GM21447 (cell line): ENCODE measurements at regions not wholly inside any gene's neighbourhood (a gene's known extent, or its start where the extent isn't known, plus 50 kb on each side); places are given as distances from the start of the nearest gene placed in this dataset.

Source experiments
- ATAC-seq: cut with Tn5 transposase; IDR thresholded peaks from one replicate; pipeline ENCODE4 v1.9.1; 2021; ENCODE audit not compliant: unreplicated experiment

DNA sequence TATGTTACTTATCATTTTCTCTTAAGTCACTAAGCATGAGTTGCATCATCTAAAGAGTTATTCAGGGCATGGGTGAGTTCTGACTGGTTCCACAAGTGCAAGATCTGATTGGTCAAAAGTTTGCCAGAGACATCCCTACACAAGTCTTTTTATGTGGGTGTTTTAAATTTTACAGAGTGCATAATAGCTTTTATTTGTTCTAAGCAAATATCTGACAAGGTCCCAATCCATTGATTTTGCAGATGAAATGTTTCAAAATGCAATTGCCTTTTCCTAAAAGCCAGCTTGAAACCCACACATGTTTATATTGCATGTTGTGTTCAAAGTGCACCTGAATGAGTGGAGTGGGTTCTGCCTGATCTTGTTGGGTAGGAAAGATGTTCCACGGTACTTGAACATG is 101.7 kb upstream of the PAX6 start:
- ATAC-seq: no peak

DNA sequence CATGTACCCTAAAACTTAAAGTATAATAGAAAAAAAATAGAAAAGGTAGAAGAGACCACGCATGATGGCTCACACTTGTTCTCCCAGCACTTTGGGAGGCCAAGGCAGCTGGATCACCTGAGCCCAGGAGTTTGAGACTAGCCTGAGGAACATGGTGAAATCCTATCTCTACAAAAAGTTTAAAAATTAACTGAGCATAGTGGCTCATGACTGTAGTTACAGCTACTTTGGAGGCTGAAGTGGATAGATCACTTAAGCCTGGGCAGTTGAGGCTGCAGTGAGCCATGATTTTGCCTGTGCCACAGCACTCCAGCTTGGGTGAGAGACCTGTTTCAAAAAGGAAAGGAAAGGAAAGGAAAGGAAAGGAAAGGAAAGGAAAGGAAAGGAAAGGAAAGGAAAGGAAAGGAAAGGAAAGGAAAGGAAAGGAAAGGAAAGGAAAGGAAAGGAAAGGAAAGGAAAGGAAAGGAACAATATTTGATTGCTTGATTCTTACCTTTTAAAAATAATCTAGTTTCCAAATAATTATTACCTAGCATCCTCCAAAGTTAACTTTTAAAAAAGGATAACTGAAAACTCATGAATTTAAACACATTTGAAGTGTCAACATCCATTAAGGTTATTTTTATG is 99.9 kb upstream of the PAX6 start:
- no peak for ATAC-seq

DNA sequence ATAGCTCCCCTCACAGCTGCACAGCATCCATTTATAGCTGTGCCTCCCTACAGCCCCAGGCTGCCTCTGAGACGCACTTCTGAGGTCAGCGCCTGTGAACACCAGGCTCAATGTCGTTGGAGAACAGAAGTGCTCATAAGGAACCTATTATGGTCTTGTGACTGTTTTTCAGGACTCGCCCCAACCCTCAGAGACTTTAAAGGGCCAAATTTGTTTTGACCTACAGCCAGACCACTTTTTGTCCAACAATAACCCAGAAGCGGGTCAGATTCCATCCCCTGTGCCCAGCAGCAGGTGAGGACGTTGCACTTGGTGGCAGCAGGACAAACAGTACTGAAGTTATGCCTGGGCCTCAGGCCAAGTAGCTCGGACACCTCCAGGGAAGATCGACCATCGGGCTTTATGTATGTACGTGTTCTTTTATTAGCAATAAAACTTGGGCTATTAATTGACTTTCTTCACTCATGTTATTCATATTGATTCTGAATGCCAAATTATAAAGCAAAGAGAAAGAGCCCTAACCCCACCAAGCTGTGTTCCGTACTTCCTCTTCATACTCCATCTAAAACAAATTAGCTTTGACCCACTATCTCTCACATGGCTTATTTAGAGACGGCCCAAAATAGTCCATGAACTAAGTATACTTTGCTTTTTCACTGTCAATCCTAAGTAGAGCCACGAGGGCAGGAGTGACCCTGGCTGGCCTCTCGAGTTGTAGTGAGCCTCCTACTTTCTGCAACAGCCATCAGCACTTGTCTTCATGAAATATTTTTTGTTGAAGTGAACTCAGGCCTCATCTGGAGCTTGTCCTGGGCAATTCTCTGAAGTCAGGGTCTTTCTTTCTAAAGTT is 92.3 kb upstream of the PAX6 start:
- ATAC-seq: no peak

DNA sequence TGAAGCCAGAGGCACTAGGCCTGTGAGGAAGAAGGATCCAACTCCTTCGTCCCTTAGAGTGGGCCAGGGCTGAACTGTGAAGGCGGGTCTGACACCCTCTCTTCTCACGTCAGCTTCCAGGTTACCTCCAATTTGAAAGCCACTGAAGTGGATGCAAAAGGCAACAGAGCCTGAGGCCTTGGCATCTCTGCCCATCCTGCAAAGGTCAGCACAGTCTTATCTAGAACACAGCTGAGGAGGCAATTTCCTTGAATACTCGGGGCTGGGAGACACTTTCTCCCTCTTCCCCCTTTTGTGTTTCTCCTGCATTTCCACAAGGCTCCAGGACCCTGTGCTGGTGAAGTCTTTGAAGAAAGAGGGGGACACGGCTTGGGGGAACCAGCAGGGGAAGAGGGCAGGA is 91.6 kb upstream of the PAX6 start:
- ATAC-seq: no peak

DNA sequence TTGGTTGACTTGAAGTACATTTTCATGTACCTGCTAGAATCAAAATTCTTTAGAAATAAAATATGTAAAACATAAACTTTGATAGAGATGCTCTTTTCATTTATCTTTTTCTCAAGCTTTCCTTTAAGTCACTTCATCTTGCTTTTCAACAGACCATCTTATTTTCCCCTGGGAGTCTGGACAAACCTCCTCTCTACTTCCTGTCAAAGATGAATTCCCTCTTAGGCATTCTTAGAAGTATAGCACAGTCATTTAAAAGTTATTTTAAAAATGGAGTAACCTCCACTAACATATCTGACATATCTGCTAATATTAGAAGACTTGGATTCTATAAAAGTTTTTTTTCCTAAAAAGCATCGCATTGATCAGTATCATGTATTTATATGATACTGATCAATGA is 84.8 kb upstream of the PAX6 start:
- ATAC-seq: no peak

GRCh38 chr11:31887180-31887579 is 76.1 kb upstream of the PAX6 start:
- ATAC-seq: no peak

DNA sequence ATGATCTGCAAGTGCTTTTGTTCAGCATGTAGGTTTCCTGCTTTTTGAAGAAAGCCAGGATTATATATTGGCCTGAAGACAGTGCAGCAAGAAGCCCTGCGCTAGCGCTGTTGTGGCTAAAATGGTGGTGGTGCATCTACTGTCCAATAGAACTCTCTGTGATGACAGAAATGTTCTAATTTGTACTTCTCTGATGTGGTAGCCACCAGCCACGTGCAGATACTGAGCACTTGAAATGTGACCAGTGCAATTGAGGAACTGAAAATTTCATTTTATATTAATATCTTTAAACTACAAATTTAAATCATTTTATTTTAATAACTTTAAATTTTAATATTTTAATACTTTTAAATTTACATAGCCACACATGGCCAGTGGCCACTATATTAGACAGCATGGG is 73.0 kb upstream of the PAX6 start:
- no peak for ATAC-seq

GRCh38 chr11:31883435-31883834 is 72.3 kb upstream of the PAX6 start:
- no peak for ATAC-seq

GRCh38 chr11:31882951-31883392 is 71.8 kb upstream of the PAX6 start:
- ATAC-seq: no peak

GRCh38 chr11:31881825-31882224 is 70.7 kb upstream of the PAX6 start:
- no peak for ATAC-seq

GRCh38 chr11:31879681-31880080 is 68.6 kb upstream of the PAX6 start:
- ATAC-seq: no peak

GRCh38 chr11:31877863-31878262 is 66.7 kb upstream of the PAX6 start:
- ATAC-seq: no peak

DNA sequence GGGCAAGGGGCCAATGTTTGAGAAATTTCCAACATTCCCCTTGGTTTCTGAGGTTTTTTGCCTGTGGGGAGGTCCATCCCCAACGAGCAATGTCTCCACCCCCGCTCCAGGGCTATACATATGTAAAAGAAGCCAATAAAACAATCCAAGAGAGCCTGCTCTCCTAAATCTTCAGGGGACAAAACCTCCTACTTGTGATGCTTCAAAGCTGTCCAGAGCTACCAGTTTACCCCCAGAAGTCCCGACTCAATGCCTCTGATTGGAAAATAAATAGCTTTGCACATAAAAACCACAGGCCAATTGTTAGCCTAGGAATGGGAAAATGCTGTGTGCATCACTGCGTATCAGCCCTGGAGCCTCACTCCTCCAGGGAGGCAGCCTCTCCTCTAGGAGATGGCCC is 66.0 kb upstream of the PAX6 start:
- no peak for ATAC-seq

DNA sequence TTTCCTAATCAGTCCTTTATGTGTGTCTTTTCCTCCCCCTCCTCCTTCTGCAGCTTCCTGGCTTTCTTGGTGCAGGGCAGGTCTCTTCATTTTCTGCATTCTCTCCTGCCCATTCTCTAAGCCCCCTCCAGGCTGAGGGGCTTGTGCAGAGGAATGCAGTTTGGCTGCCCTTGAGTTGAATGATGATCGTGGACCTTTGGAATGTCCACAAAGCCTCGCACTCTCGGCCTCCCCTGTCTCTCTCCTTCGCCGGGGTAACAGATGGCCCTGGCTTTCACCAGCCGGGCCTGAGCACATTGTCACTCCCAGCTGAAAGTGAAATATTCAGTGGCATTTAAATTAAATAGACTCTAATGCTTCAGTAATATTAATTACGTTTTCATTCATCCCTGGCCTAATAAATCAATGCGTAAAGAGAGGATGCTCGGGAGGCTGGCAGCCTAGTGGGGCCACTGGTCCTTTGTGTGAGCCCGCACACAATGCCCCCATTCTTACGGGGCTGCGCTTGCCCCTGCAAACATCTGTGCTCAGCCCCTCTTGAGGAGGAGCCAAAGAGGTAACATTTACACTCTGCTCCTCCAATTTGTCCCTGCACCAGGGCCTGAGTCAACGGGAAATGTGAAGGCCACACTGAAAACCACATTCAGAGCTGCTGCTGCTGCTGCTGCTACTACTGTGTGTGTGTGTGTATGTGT is 64.9 kb upstream of the PAX6 start:
- ATAC-seq: no peak

DNA sequence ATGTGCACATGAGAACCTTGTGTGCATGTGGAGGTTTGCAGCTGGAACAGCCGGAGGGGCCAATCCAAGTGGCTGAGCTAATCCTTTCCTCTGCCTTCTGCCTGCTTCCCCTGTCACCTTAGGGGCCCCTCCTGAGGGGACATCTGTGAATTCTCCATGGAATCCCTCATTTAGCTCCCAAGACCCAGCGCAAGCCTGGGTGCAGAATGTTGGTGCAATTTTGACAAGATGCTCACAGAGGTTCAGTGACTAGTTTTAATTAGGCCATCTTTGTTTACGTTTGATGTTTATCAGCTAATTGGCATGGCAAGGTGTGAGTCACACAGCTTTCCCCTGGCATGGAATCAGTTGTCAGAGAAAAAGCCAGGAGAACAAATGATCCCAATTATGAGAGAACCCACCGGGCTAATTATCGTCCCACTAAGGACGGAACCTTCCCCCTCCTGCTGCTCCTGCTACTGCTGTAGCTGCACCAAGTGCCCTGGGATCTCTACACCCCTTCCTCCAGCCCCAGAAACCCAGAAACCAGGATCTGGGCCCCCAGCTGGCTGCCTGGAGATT is 63.6 kb upstream of the PAX6 start:
- no peak for ATAC-seq

DNA sequence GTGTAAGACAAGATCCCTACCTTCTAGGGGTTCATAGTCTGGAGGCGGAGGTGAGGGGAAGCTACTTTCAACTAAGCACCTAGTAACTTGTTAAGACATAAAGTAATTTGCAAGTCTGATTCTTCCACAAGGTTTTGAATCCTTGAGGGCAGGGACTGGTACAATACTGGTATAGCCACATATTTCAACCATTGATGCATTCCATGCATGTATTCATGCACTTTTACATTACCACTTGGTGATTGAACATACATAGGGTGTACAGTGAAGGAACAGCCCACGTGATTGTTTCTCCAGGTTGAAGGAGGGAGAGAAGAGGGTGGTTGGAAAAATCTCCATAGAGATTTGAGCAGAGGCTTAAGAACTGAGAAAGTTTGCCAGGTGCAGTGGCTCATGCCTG is 62.0 kb upstream of the PAX6 start:
- ATAC-seq: no peak

- ATAC-seq: no peak
Observed at GRCh38 chr11:31872076-31872443, 60.9 kb upstream of the PAX6 start.

- ATAC-seq: no peak
Observed at GRCh38 chr11:31871310-31872075, 60.4 kb upstream of the PAX6 start.

DNA sequence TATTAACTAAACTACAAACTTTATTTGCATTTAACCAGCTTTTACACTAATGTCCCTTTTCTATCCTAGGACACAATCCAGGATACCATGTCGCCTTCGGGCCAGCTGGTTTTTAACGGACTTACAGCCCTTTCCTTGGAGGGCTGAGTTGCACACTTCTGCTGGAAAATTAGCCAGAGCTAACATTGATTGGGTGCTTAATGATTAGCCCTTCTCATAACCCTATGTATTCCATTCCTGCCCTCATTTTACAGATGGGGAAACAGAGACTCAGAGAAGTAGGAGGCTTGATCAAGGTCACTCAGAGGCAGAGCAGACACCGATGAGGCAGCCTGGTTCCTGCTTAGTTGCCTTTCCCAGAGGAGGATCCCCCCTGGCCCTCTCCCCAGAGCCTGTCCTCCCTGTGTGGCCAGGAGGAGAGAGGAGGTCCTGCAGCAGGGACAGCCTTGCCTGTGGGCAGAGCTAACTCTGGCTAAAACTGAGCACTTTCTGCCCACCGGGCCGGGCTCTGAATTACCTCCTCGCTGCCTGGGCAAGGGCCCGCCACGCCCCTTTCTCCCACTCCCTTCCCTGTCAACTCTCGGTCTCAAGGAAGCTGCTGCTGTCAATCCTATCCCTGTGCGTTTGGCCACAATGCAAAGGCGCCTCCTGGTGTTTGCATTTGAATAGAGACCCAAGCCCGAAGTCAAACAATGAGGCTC is 59.6 kb upstream of the PAX6 start:
- ATAC-seq: no peak

- ATAC-seq: no peak
Observed at GRCh38 chr11:31869986-31870385, 58.9 kb upstream of the PAX6 start.
